ENCODE measurements at regions not wholly inside any gene's neighbourhood (a gene's known extent, or its start where the extent isn't known, plus 50 kb on each side); places are given as distances from the start of the nearest gene placed in this dataset.

DNA sequence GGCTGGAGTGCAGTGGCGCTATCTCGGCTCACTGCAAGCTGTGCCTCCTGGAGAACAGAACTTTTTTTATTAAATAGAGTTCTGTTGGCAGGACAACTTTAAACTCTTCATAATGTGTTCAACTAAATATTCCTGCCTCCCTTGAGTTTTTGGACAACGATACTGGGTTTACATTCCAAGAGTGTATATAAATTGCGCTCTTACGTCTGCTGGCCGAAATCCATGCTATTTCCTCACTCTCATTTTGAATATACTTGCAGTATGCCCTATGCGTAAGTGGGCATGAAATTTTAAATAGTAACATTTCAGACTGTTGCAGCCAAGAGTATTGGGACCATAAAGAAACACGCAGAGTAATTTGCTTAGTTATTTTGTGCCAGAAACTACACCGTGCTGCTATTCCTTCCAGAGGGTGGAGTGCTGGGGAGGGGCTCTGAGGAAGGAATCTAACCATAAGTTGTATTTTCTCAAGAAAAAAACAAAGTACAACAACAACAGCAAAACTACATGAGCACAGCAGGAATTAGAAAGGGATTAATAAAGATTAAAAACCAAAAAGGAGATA lies 480.0 kb downstream of the NLGN4X start:
- no peak for TF ChIP-seq EZH2 (IDR thresholded peaks at IDR 0.05; ENCODE audit: insufficient read depth, low read length)
- TF ChIP-seq, protein P1, sequence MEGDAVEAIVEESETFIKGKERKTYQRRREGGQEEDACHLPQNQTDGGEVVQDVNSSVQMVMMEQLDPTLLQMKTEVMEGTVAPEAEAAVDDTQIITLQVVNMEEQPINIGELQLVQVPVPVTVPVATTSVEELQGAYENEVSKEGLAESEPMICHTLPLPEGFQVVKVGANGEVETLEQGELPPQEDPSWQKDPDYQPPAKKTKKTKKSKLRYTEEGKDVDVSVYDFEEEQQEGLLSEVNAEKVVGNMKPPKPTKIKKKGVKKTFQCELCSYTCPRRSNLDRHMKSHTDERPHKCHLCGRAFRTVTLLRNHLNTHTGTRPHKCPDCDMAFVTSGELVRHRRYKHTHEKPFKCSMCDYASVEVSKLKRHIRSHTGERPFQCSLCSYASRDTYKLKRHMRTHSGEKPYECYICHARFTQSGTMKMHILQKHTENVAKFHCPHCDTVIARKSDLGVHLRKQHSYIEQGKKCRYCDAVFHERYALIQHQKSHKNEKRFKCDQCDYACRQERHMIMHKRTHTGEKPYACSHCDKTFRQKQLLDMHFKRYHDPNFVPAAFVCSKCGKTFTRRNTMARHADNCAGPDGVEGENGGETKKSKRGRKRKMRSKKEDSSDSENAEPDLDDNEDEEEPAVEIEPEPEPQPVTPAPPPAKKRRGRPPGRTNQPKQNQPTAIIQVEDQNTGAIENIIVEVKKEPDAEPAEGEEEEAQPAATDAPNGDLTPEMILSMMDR (IDR thresholded peaks at IDR 0.05; ENCODE audit: insufficient read depth, low read depth, low read length), result no peak

Data from astrocyte (in vitro differentiated cells and primary cell).